ENCODE measurements at regions not wholly inside any gene's neighbourhood (a gene's known extent, or its start where the extent isn't known, plus 50 kb on each side); places are given as distances from the start of the nearest gene placed in this dataset.

DNA sequence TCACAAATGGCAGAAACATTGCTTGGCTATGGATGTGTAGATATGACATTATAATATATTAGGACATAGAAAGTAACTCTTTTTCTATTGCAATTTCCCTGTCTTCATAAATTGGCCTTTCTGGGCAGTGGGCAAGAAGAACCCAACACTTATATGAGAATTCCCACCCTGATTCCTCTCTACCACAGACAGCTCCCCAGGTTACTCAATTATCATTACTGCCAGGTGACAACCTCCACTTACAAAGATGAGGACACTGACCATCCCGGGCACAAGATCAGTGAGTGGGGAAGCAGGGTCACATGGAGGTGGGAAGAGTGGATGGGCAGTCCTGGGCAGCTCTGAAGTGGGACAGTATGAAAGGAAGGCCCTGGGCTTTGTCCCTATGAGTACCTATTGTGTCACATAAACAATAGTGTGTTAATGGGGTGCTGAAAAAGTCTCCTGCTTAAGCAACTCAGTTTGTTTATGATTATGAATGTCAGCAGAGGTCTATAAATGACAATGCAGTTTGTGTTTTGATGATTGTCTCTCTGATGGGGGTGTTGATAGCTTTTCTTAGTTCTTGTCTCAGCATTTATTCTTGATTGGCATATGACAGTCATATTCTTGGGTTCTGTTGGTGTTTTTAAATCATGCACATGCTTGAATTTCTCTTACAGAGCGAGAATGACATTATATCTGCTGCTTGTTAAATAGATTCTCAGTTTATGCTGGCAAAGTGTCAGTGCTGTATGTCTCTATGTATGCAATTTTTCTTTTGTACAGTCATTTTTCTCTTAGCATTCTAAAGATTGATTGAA is 99.9 kb downstream of the SLIT2 start:
- CTCF ChIA-PET = no interaction called here
- Histone ChIP-seq H3K79me2 (ENCODE audit: low read length) (peaks cover 22% of the 10 kb centered on the region), H3K9me2 (replicated peaks; ENCODE audit: low read length) (no peaks in the 10 kb centered on the region), H3K9me3 (ENCODE audit: low read length) (no peaks in the 10 kb centered on the region), H3K4me2 (ENCODE audit: low read length) (no peak overlapping the region), H4K20me1 (ENCODE audit: low read length) (no peaks in the 10 kb centered on the region), H3K36me3 (ENCODE audit: low read depth, low read length) (peaks cover 5% of the 10 kb centered on the region; the same call in 1 of the 2 replicates), H3K27ac (ENCODE audit: low read length) (no peak overlapping the region), H3K4me3 (ENCODE audit: low read length) (no peak overlapping the region), H3K4me1 (ENCODE audit: insufficient read depth, low read length) (no peaks in the 10 kb centered on the region), H3K27me3 (ENCODE audit: low read length) (no peaks in the 10 kb centered on the region), H3K9ac (ENCODE audit: low read length) (no peak overlapping the region), H2AFZ (ENCODE audit: low read length) (no peak overlapping the region), H3F3A (ENCODE audit: low read length, unreplicated experiment) (no peaks in the 10 kb centered on the region)
- TF ChIP-seq, protein P1, sequence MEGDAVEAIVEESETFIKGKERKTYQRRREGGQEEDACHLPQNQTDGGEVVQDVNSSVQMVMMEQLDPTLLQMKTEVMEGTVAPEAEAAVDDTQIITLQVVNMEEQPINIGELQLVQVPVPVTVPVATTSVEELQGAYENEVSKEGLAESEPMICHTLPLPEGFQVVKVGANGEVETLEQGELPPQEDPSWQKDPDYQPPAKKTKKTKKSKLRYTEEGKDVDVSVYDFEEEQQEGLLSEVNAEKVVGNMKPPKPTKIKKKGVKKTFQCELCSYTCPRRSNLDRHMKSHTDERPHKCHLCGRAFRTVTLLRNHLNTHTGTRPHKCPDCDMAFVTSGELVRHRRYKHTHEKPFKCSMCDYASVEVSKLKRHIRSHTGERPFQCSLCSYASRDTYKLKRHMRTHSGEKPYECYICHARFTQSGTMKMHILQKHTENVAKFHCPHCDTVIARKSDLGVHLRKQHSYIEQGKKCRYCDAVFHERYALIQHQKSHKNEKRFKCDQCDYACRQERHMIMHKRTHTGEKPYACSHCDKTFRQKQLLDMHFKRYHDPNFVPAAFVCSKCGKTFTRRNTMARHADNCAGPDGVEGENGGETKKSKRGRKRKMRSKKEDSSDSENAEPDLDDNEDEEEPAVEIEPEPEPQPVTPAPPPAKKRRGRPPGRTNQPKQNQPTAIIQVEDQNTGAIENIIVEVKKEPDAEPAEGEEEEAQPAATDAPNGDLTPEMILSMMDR (conservative IDR thresholded peaks at IDR 0.05; ENCODE audit: low read depth, low read length) = no peak
- TF ChIP-seq EZH2phosphoT487 (IDR thresholded peaks at IDR 0.05; ENCODE audit: borderline replicate concordance, low read length) = no peak
- no peak for TF ChIP-seq EZH2 (IDR thresholded peaks at IDR 0.05; ENCODE audit: low read length, unreplicated experiment)
- DNase-seq (no peak), ATAC-seq (no peak)
- BruUV-seq (replicated peaks) = no TSS peak
- intact Hi-C loops (cut with micrococcal nuclease) = no loop called here
- POLR2A ChIA-PET (ENCODE audit: unreplicated experiment) = no interaction called here

DNA sequence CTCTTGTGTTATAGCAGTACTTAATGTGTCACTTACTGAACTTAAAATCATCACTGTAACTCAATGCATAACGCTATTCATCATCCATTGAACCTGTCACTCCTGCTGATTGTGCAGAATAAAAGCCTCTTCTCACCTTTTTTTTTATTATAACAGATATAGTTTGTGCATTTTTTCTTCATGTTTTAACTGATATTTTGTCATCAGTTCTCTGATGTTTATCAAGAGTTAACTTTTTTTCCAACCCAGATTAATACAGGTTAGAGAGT is 100.4 kb downstream of the SLIT2 start:
- no peaks in the 10 kb centered on the region for H3F3A ChIP-seq (ENCODE audit: low read length, unreplicated experiment)
- ATAC-seq (no peak), DNase-seq (no peak)
- peaks cover 22% of the 10 kb centered on the region for H3K79me2 ChIP-seq (ENCODE audit: low read length)
- TF ChIP-seq, protein P1 (conservative IDR thresholded peaks at IDR 0.05; ENCODE audit: low read depth, low read length) = no peak
- TF ChIP-seq EZH2 (IDR thresholded peaks at IDR 0.05; ENCODE audit: low read length, unreplicated experiment) (no peak), EZH2phosphoT487 (IDR thresholded peaks at IDR 0.05; ENCODE audit: borderline replicate concordance, low read length) (no peak)
- H3K4me2 ChIP-seq (ENCODE audit: low read length) = no peak overlapping the region
- no TSS peak for BruUV-seq (replicated peaks)
- POLR2A ChIA-PET (ENCODE audit: unreplicated experiment) = no interaction called here
- H3K9me2 ChIP-seq (replicated peaks; ENCODE audit: low read length) = no peaks in the 10 kb centered on the region
- H3K27ac ChIP-seq (ENCODE audit: low read length) = no peak overlapping the region
- intact Hi-C loops (cut with micrococcal nuclease) = no loop called here
- H3K9me3 ChIP-seq (ENCODE audit: low read length) = no peaks in the 10 kb centered on the region
- H3K9ac ChIP-seq (ENCODE audit: low read length) = no peak overlapping the region
- H4K20me1 ChIP-seq (ENCODE audit: low read length) = no peaks in the 10 kb centered on the region
- H3K36me3 ChIP-seq (ENCODE audit: low read depth, low read length) = peaks cover 5% of the 10 kb centered on the region; the same call in 1 of the 2 replicates
- CTCF ChIA-PET = no interaction called here
- H3K4me1 ChIP-seq (ENCODE audit: insufficient read depth, low read length) = no peaks in the 10 kb centered on the region
- no peak overlapping the region for H3K4me3 ChIP-seq (ENCODE audit: low read length)
- no peaks in the 10 kb centered on the region for H3K27me3 ChIP-seq (ENCODE audit: low read length)
- no peak overlapping the region for H2AFZ ChIP-seq (ENCODE audit: low read length)

DNA sequence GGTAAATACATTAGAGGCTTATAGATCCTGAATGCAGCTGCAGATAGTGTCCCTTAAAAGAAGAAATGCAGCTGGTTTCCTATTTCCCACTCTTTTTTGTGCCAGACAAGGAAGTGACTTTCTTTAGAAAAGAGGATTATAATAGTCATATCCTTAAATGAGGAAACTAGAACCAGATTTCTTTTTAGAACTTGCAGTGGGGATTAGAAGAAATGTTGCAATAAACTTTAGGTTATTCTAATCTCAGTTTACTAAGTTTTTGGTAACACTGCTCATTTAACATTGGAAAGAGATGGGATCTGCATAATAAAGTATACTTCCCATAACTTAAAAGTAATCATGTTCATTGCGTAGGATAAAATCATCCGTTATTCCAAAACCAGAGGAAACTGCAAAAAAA is 101.9 kb downstream of the SLIT2 start:
- H3K9me2 ChIP-seq (replicated peaks; ENCODE audit: low read length) = no peaks in the 10 kb centered on the region
- ChIA-PET POLR2A (ENCODE audit: unreplicated experiment) (no interaction called here), CTCF (no interaction called here)
- TF ChIP-seq EZH2phosphoT487 (IDR thresholded peaks at IDR 0.05; ENCODE audit: borderline replicate concordance, low read length) = no peak
- TF ChIP-seq, protein P1 (conservative IDR thresholded peaks at IDR 0.05; ENCODE audit: low read depth, low read length) = no peak
- intact Hi-C loops (cut with micrococcal nuclease) = no loop called here
- no peak for DNase-seq
- no peaks in the 10 kb centered on the region for H3K4me1 ChIP-seq (ENCODE audit: insufficient read depth, low read length)
- no peak overlapping the region for H3K4me2 ChIP-seq (ENCODE audit: low read length)
- ATAC-seq = no peak
- no peak overlapping the region for H2AFZ ChIP-seq (ENCODE audit: low read length)
- H4K20me1 ChIP-seq (ENCODE audit: low read length) = no peaks in the 10 kb centered on the region
- H3K36me3 ChIP-seq (ENCODE audit: low read depth, low read length) = peaks cover 5% of the 10 kb centered on the region; the same call in 1 of the 2 replicates
- no peaks in the 10 kb centered on the region for H3K9me3 ChIP-seq (ENCODE audit: low read length)
- no peak overlapping the region for H3K9ac ChIP-seq (ENCODE audit: low read length)
- peaks cover 19% of the 10 kb centered on the region for H3K79me2 ChIP-seq (ENCODE audit: low read length)
- no peaks in the 10 kb centered on the region for H3F3A ChIP-seq (ENCODE audit: low read length, unreplicated experiment)
- H3K27me3 ChIP-seq (ENCODE audit: low read length) = no peaks in the 10 kb centered on the region
- H3K27ac ChIP-seq (ENCODE audit: low read length) = no peak overlapping the region
- BruUV-seq (replicated peaks) = no TSS peak
- H3K4me3 ChIP-seq (ENCODE audit: low read length) = no peak overlapping the region
